TTC549 (cell line): ENCODE measurements at regions not wholly inside any gene's neighbourhood (a gene's known extent, or its start where the extent isn't known, plus 50 kb on each side); places are given as distances from the start of the nearest gene placed in this dataset.

ENCODE experiments used
- FAIRE-seq: peaks from 2 replicates; lab custom pipeline; 2012; peaks lifted over from hg19 to GRCh38; lab: Jason Lieb, UNC

GRCh38 chr4:136526517-136526916 is 1005.8 kb downstream of the PCDH18 start:
- FAIRE-seq, result no peak

GRCh38 chr4:136524039-136524438 is 1008.3 kb downstream of the PCDH18 start:
- no peak for FAIRE-seq

- no peak for FAIRE-seq
Measured at GRCh38 chr4:136516371-136516770, 1015.9 kb downstream of the PCDH18 start.

- FAIRE-seq, result no peak
Measured at GRCh38 chr4:136505020-136505419, 1027.3 kb downstream of the PCDH18 start.

- FAIRE-seq, result no peak
Measured at GRCh38 chr4:136495851-136496250, 1036.4 kb downstream of the PCDH18 start.

- no peak for FAIRE-seq
Measured at GRCh38 chr4:136495076-136495475, 1037.2 kb downstream of the PCDH18 start.

GRCh38 chr4:136489101-136489500 is 1043.2 kb downstream of the PCDH18 start:
- FAIRE-seq, result no peak

- FAIRE-seq, result no peak
Measured at GRCh38 chr4:136484996-136485395, 1047.3 kb downstream of the PCDH18 start.

- no peak for FAIRE-seq
Measured at GRCh38 chr4:136476753-136477152, 1055.5 kb downstream of the PCDH18 start.

GRCh38 chr4:136471051-136471450 is 1061.2 kb downstream of the PCDH18 start:
- FAIRE-seq, result no peak

GRCh38 chr4:136465691-136466090 is 1066.6 kb downstream of the PCDH18 start:
- no peak for FAIRE-seq

GRCh38 chr4:136463941-136464340 is 1068.4 kb downstream of the PCDH18 start:
- no peak for FAIRE-seq

- no peak for FAIRE-seq
Measured at GRCh38 chr4:136461533-136461932, 1070.8 kb downstream of the PCDH18 start.

- no peak for FAIRE-seq
Measured at GRCh38 chr4:136458326-136458725, 1074.0 kb downstream of the PCDH18 start.

- no peak for FAIRE-seq
Measured at GRCh38 chr4:136457577-136457976, 1074.7 kb downstream of the PCDH18 start.

GRCh38 chr4:136457004-136457403 is 1075.3 kb downstream of the PCDH18 start:
- FAIRE-seq, result no peak

GRCh38 chr4:136443006-136443405 is 1089.3 kb downstream of the PCDH18 start:
- no peak for FAIRE-seq

- no peak for FAIRE-seq
Measured at GRCh38 chr4:136442447-136442846, 1089.8 kb downstream of the PCDH18 start.

GRCh38 chr4:136441629-136442282 is 1090.5 kb downstream of the PCDH18 start:
- no peak for FAIRE-seq

- FAIRE-seq, result no peak
Measured at GRCh38 chr4:136438645-136439044, 1093.6 kb downstream of the PCDH18 start.

GRCh38 chr4:136424052-136424451 is 1108.2 kb downstream of the PCDH18 start:
- FAIRE-seq, result no peak

- FAIRE-seq, result no peak
Measured at GRCh38 chr4:136414981-136415380, 1117.3 kb downstream of the PCDH18 start.

GRCh38 chr4:136412708-136413107 is 1119.6 kb downstream of the PCDH18 start:
- FAIRE-seq, result no peak

- no peak for FAIRE-seq
Measured at GRCh38 chr4:136400829-136401228, 1131.5 kb downstream of the PCDH18 start.
